ENCODE measurements at regions not wholly inside any gene's neighbourhood (a gene's known extent, or its start where the extent isn't known, plus 50 kb on each side); places are given as distances from the start of the nearest gene placed in this dataset.

- no peaks in the 10 kb centered on the region for H3K9me3 ChIP-seq (ENCODE audit: control insufficient read depth in 4 of 4, low read length in 3 of 4)
- H3K27ac ChIP-seq (ENCODE audit: low read depth in 1 of 2, low read length in 2 of 2) = no peak overlapping the region
- no peak overlapping the region for H3K9ac ChIP-seq (ENCODE audit: low read depth in 1 of 2, low read length in 2 of 2)
- TF ChIP-seq FOXA1 (IDR thresholded peaks at IDR 0.05) (no peak), FOXA2 (IDR thresholded peaks at IDR 0.05) (no peak), SP1 (IDR thresholded peaks at IDR 0.05) (no peak), YY1 (IDR thresholded peaks at IDR 0.05) (no peak), EGR1 (IDR thresholded peaks at IDR 0.05; ENCODE audit: low read depth in 2 of 2) (no peak), RAD21 (IDR thresholded peaks at IDR 0.05) (no peak), NR2F2 (IDR thresholded peaks at IDR 0.05) (no peak), RXRA (IDR thresholded peaks at IDR 0.05) (no peak), JUND (IDR thresholded peaks at IDR 0.05) (no peak), ZBTB33 (IDR thresholded peaks at IDR 0.05) (no peak), TAF1 (conservative IDR thresholded peaks at IDR 0.05) (no peak), REST (IDR thresholded peaks at IDR 0.05) (no peak), GABPA (IDR thresholded peaks at IDR 0.05 in 1 of 2, conservative IDR thresholded peaks at IDR 0.05 in 1 of 2) (no peak)
- DNase-seq (ENCODE audit: low spot score) = no peak
- WGBS = 71% methylated on average over 5 of the region's 5 CpGs
- H3K27me3 ChIP-seq (ENCODE audit: control insufficient read depth in 4 of 4, insufficient read depth in 4 of 4, low read length in 3 of 4) = no peaks in the 10 kb centered on the region
- no peak overlapping the region for H3K4me3 ChIP-seq (ENCODE audit: low read depth in 1 of 3, low read length in 3 of 3)
- no peaks in the 10 kb centered on the region for H3K36me3 ChIP-seq (ENCODE audit: control insufficient read depth in 4 of 4, insufficient read depth in 3 of 4, low read depth in 1 of 4, low read length in 3 of 4)
- H3K4me1 ChIP-seq (ENCODE audit: control insufficient read depth in 4 of 4, insufficient read depth in 4 of 4, low read length in 3 of 4) = no peaks in the 10 kb centered on the region
Measured at GRCh38 chr3:113110267-113110666, 101.1 kb upstream of the BOC start.

GRCh38 chr3:113111011-113111707 lies 100.2 kb upstream of the BOC start:
- Histone ChIP-seq H3K36me3 (ENCODE audit: control insufficient read depth in 4 of 4, insufficient read depth in 3 of 4, low read depth in 1 of 4, low read length in 3 of 4) (no peaks in the 10 kb centered on the region), H3K27me3 (ENCODE audit: control insufficient read depth in 4 of 4, insufficient read depth in 4 of 4, low read length in 3 of 4) (no peaks in the 10 kb centered on the region), H3K9me3 (ENCODE audit: control insufficient read depth in 4 of 4, low read length in 3 of 4) (no peaks in the 10 kb centered on the region), H3K9ac (ENCODE audit: low read depth in 1 of 2, low read length in 2 of 2) (no peak overlapping the region), H3K27ac (ENCODE audit: low read depth in 1 of 2, low read length in 2 of 2) (no peak overlapping the region), H3K4me1 (ENCODE audit: control insufficient read depth in 4 of 4, insufficient read depth in 4 of 4, low read length in 3 of 4) (no peaks in the 10 kb centered on the region), H3K4me3 (ENCODE audit: low read depth in 1 of 3, low read length in 3 of 3) (no peak overlapping the region)
- no peak for DNase-seq (ENCODE audit: low spot score)
- 68% methylated on average over 5 of the region's 5 CpGs for WGBS
- no peak for TF ChIP-seq TAF1 (conservative IDR thresholded peaks at IDR 0.05)
- TF ChIP-seq HNF4A (conservative IDR thresholded peaks at IDR 0.05) = no peak
- no peak for TF ChIP-seq ATF3 (IDR thresholded peaks at IDR 0.05)
- no peak for TF ChIP-seq FOXA2 (IDR thresholded peaks at IDR 0.05)
- TF ChIP-seq REST (IDR thresholded peaks at IDR 0.05) = no peak
- TF ChIP-seq MAX (IDR thresholded peaks at IDR 0.05) = no peak
- TF ChIP-seq RXRA (IDR thresholded peaks at IDR 0.05) = no peak
- no peak for TF ChIP-seq RAD21 (IDR thresholded peaks at IDR 0.05)
- no peak for TF ChIP-seq NR2F2 (IDR thresholded peaks at IDR 0.05)
- TF ChIP-seq GABPA (IDR thresholded peaks at IDR 0.05 in 1 of 2, conservative IDR thresholded peaks at IDR 0.05 in 1 of 2) = no peak
- no peak for TF ChIP-seq HNF4G (IDR thresholded peaks at IDR 0.05)
- TF ChIP-seq CTCF (IDR thresholded peaks at IDR 0.05; ENCODE audit: low read depth, low read length, missing input control) = no peak
- no peak for TF ChIP-seq FOXA1 (IDR thresholded peaks at IDR 0.05)
- no peak for TF ChIP-seq ZBTB33 (IDR thresholded peaks at IDR 0.05)
- no peak for TF ChIP-seq SP1 (IDR thresholded peaks at IDR 0.05)
